Right ventricle myocardium superior (tissue), 1 donor: ENCODE measurements at regions not wholly inside any gene's neighbourhood (a gene's known extent, or its start where the extent isn't known, plus 50 kb on each side); places are given as distances from the start of the nearest gene placed in this dataset.

Experiments used
- ATAC-seq: fragments of 200-7000 bp; cut with Tn5 transposase; one replicate; pipeline ENCODE4 v1.9.1; 2020; ENCODE audit warnings: mild to moderate bottlenecking; ENCODE audit not compliant: poor library complexity
- DNase-seq: peaks from one replicate; pipeline ENCODE4 v3.0.0-alpha.2; 2020
- intact Hi-C: fragments of 100-400 bp; cut with DNase I; formaldehyde crosslinking; loops from one replicate; pipeline ENCODE4 v1.11.2; 2022
- donor health status: DM: no; HTN: yes; CAD: no; lungs with severe emphysema.

DNA sequence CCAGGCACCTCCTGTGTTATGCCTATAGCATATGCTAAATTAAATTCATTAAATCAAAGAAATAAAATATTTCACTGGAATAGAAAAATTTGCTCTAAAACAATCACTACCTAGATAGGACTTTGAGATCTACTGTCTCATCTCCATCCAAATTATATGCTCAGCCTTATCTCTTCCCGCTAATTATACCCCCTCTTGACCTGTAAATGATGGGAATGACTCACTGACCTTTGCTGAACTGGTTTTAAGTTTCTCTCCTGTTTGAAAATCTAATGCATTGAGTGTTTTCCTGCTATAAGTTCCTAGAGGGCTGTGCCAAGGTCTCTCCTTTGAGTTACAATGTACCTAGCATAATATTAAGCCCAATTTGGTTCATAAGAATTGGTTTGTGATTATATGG lies 110.1 kb downstream of the BMP2 start:
- intact Hi-C loops = no loop called here

DNA sequence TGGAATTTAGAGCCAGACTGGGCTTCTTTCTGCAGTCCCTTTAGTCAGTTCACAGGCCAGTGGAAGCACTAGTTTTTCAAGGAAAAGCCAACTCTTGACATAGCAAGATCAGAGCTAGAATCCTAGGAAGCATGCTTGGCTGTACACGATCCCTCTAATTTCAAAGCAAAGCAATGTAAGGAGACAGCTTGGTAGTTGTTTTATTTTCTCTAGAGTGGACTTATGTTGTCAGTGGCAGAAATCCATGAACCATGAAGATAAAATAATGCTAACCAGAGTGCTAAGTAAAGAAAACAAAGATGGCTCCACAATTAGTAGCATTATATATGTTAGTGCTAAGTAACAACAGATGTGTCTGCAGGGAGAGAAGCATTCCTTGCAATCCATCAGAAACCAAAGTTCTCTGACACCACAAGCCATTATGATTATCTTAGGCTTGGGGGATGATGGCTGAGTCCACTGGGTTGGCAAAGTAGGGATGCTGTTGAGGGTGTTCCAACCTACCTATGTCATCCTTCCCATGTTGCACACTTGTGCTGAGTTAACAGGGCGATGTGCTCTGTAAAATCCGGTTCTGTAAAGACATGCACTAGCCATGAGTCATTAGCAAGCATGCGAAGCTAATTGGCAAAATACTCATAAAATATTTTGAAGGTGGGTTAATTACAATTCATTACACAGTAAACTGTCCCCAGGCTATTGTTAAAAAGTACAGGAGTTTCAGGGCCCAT lies 115.2 kb downstream of the BMP2 start:
- no peak for ATAC-seq
- DNase-seq = no peak
- intact Hi-C loops = no loop called here

More for the DNA sequence above, 110.1 kb downstream of the BMP2 start:
- ATAC-seq (no peak), DNase-seq (no peak)

DNA sequence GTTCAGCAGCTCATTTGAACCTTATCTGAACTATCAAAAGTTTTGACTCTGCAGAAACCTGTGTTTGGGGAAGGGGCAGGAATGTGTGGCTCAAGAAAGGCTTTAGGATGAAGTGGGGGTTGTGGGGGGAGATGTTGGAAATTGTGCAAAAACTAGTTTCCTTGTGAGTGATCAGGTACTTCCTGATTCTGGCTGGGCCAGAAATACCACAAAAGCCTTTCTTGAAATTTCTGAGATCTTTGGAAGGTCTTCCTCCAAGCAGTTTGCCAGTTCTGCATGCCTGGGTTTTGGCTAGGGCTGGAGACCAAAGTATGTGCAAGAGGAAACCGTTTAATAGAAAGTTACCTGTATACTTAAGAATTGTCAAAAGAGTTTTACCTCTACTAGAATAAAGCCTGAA lies 116.6 kb downstream of the BMP2 start:
- no peak for DNase-seq
- ATAC-seq = no peak
- intact Hi-C loops = no loop called here

DNA sequence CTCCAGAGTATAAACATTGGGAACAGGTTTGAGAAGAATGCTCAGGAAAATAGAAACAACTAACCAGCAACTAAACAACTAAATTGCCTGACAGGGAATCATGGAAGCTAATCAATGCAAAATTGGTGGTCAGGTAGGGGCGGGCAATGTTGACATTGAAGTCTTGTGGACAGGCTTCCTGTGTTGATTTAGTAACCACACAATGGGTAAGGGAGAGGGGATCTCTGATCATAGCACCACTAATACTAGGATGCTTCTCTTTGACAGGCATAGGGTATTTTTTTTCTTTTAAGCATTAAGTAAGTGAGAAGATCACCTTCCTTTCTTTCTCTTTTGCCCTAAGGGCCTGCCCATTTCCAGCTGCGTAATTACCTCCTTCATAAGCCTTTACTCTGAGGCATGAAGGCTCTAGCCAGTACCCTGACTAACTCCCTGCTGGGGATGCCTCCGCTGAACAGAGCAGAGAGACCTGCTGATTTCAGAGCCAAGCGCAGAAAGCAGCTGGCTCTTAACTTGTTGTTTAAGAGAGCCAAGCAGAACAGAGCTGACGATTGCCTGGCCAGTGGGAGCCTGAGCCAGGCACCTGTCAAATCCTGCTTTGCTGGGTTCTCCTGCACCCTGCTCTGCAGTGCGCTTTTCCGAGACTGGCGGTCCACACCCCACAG lies 118.7 kb downstream of the BMP2 start:
- DNase-seq (no peak), ATAC-seq (no peak)
- intact Hi-C loops = no loop called here

DNA sequence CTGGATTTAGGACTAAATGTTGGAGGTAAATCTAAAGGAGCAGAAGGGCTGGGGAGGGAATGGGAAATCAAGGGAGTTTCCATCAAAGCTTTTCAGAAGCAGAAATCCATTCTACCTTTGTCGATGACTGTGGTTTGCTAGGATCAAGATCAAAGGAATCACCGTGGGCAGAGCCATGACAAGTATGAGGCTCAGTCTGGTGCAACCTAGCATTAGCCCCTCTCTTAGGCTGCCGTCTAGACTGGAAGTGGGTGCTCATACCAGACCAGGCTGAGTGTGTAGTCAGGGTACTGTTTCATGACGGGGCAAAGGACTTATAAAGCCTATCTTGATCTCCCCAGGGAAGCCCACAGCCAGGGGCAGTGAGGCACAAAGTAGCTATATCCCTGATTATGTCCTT lies 120.5 kb downstream of the BMP2 start:
- no peak for ATAC-seq
- intact Hi-C loops = no loop called here

DNA sequence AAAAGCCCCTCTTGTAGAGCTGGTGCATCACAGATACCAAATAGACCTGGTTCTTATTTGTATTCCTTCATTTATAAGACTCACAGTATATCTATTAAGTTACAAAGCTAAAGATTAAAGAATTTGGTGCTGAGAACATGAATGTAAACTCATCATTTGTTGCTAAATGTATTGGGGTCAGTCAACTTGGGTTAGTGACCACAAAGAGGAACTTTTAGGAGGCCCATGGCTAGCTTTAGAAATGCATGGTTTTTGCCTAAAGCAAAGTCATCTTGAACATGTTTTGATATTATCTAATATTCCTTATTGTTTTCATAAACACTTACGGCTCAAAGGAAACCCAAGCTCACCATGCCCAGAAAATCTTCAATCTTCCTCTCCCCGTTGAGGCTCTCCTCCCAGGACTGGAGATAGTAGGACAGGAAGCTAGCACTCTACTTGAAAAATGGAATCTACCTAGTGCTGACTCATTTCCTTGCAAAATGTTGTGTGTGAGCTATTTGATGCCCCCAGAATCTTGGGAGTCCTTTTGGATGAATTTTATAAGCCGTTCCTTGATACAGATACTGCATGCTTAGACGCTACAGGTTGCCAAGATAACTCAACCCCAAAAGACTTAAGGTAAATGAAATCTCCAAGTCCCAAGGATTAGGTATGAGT lies 121.4 kb downstream of the BMP2 start:
- ATAC-seq (no peak), DNase-seq (no peak)
- intact Hi-C loops = no loop called here

More for the DNA sequence above, 120.5 kb downstream of the BMP2 start:
- no peak for DNase-seq

DNA sequence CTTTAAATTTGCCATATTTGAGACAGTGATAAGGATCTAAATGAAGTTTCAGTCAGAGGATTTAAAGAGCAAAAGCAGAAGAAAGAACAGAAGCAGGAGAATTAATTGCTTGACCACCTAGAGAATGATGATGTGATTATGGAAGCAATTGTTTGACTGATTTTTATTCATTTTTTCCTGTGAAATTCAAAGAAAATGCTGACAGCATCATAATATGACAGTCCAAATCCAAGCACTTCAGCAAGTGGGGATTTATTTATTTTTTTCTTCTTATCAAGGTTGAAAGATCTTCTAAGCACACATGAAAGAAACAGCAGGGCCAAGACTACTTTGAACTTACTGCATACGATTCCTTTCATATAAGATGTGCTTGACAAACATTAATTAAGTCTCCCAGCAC lies 125.2 kb downstream of the BMP2 start:
- intact Hi-C loops = no loop called here
- ATAC-seq (no peak), DNase-seq (no peak)

DNA sequence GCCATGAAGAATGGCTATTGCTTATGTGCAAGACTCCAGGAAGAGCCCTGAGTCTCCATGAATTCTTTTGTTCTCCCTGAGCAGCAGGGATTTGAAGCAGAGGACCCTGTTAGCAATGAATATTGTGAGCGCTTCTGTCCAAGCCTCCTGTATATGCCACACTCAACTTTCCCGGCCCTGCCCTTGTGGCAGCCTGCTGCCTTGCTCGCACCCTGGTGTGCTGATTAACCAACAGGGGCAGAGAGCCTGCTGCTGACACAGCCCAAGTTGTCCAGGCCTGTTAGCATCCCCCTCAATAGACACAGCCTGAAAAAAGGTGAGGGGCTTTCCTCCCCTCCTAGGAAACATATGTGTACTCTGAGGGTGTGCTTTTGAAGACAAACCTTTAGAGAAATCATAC lies 131.4 kb downstream of the BMP2 start:
- DNase-seq (no peak), ATAC-seq (no peak)
- intact Hi-C loops = no loop called here

DNA sequence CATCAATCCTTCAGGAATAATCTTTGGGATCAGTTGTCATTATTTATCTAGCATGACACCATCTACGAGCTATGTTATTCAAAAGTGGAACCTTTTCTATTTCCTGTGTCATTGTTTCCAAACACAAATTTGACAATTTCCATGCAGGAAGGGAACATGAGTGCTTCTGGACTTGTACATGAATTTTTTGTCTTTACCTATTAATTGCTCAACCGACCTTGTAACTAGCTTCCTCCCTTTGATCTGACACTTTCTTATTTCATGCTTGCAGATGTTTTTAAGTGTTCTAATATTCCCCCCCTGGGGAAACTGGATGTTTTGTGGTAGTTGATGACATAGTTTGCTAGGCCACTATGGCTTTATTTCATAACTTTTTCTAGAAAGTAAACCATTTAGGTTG lies 139.4 kb downstream of the BMP2 start:
- DNase-seq (no peak), ATAC-seq (no peak)
- intact Hi-C loops = no loop called here

DNA sequence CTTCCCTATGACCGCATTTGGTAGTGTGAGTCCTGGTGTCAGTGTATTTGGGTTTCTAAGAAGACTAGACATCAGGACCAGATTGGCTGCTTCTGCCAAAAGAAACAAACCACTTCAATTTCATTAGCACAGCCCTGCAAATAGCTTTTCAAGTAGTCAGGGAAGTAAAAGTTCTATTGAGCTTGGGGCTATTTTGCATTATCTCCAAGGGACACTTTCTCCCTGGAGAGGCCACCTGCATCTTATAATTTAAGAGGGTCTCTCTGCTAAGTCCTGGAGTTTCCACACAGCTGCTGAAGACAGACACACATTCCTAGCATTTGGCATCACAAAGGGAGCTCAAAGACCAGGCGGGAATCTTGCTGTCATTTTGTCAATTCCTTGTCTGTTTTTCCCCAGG lies 141.2 kb downstream of the BMP2 start:
- ATAC-seq (no peak), DNase-seq (no peak)
- intact Hi-C loops = no loop called here

DNA sequence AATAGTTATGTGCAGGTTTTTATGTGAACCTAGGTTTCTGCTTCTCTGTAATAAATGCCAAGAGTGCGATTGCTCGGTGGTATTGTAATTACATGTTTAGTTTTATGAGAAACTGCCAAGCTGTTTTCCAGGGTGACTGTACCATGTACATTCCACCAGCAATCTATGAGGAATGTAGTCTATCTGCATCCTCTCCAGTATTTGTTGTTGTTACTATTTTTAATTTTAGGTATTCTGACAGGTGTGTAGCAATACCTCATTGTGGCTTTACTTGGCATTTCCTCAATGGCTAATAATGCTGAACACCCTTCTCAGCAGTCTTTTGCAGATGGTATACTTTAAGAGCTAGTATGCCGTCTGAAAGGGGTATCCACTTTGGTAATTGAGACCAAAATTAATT lies 142.1 kb downstream of the BMP2 start:
- ATAC-seq = no peak
- no peak for DNase-seq
- intact Hi-C loops = no loop called here

DNA sequence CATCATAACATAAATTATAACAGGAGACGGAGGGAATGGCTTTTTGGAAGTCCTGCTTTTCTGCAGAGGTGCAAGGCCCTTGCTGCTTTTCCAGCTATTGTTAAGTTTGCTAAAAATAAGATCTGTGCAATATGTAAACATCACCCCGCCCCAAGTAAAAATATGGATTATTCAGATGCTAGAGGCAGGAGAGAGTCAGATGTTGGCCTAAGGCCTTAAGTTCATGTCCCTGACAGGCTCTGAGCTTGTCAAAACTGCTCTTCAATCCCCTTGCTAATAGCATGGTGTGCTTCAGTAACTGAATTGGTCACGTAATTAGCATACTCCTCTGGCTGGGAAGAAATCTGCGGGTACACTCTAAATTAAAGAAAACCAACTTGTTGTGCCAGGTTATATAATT lies 147.5 kb downstream of the BMP2 start:
- ATAC-seq (no peak), DNase-seq (no peak)
- intact Hi-C loops = no loop called here

DNA sequence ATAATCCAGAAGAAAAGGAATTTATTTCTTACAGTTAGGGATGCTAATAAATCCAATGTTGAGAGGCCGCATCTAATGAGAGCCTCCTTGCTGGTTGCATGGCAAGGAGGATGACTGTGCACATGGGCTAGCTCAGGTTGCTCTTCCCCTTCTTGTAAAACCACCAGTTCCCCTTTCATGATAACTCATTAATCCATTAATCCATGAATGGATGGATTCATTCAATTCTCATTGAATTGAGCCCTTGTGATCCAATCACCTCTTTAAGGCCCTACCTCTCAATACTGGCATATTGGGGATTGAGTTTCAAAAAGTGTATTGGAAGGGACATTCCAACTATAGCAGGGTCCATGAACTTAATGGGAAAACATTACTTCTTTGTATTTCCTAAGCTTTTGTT lies 149.5 kb downstream of the BMP2 start:
- ATAC-seq (no peak), DNase-seq (no peak)
- intact Hi-C loops = no loop called here

DNA sequence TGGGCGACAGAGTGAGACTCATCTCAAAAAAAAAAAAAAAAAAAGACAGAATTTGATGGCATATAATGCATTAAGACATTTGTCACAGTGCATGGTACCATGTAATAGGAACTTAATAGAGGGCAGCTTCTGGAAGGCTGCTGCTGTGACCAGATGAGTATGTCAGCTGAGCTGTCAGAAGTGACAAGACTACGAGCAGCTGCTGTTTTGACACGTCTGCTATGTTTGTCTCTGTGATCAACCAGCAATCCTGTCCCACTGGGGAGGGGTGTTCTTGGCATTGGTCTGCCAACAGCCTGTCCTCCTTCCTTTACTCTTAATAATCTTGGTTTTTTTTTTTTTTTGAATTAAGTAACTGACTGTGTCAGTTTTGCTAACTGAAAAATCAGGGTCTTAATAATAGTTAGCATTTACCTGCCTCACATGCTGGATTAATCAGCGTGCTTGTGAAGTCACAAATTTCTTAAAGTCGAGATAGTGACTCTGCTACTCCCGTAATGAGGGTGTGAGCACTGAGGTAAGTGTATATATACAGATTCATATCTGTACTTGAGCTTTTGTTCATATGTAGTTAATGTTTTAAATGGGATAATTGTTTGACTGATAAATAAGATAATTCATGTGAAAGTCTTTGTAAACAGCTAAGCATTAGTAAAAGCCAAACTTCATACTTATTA lies 152.4 kb downstream of the BMP2 start:
- DNase-seq = no peak
- intact Hi-C loops = no loop called here
- no peak for ATAC-seq

DNA sequence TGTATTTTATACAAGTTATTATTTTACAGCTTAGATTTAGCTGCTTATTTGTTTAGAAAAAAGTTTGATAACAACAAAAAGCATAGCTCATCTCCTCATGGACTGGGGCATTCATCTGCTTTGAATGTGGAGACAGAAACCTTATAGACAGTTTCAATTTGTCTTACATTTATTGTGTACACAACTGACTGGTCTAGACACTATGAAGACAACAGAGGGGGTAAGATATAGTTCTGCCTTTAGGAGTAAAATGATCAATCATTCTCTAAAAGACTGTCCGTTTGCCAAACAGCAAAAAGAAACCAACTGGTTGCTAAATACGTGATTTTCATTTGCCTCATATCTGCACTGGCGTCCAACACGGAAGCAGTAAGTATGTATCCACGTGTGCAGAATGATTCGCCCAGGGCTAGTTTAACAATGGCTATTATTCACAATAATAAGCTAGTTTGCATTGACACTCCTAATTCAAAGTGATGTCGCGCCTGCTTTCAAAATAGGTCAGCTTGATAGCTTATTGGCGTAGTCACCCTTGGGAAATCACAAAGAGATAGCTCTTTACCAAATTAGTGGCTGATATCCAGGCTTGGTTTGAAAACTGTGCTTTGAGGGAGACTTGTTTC lies 153.6 kb downstream of the BMP2 start:
- no peak for ATAC-seq
- intact Hi-C loops = no loop called here
- no peak for DNase-seq

DNA sequence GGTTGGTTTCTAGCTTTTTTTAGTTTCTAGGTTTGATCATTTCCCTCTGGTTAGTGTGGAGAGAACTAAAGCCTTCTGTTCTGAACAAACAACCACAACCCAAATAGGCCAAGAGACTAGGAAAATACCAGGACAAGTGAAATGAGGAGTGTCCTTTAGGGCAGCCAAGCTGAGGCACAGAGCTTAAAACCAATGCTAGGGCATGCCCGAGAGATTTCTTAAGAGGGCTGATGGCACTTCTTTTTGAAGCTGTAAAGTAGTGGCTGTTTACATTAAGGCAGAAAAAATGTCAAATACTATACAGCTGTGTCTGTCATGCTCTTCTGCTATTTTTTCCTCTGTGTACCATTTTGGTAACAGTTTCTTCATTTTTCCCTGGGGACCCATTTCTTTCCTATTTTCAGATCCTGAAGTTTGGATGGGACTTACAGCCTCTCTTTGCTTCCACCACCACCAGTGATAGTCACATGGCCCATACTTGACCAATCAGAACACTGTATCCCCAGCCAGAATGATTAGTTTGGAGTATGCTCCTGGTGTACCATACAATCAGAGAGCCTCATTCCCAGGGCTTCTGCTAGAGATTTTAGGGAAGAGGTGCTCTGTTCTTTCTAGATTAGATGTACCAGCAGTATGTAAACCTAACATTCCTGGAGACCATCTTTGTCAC lies 154.4 kb downstream of the BMP2 start:
- ATAC-seq = no peak
- intact Hi-C loops = no loop called here
- no peak for DNase-seq

DNA sequence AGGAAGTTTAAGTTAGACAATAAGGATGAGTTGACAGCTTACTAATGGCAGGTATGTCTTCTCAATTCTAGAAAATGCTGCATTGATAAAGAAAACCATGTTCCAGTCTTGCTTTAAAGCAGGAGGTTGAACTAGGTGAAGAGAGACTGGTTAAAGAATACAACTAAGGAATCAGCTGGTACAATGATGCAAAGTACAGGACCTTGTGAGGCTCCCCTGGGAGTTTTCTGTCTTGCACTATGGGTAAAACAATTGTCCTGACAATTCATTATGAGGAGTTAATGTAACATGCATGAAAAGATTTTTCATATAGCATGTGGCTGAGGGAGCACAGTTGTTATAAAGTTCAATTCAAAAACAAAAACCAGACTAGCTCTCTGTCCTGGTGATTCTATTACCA lies 157.2 kb downstream of the BMP2 start:
- intact Hi-C loops = no loop called here
- no peak for ATAC-seq
- no peak for DNase-seq

DNA sequence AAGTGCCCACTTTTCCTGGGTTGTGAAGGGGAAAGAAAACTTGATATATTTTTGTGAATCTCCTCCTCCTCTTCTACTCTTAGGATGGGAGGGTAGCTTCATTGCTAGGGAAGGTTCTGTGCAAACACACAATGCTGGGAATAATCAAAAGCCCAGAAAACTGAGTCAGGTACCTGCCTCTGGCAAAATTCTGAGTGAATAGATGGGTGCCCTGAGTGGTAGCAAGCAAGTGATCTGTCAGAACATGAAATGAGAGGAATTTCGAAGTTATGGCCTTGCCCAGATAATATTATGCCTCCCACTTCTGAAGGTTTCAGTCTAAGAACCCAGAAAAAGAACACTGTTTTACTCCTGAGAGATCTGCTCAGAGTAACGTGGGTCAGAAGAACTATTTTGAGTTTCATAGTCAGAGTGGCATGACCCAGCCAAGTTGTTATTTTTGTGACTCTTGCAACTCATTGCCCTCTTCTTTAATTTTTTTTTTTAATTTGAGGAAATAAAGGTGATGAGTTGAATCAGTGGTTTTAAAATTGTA lies 158.3 kb downstream of the BMP2 start:
- DNase-seq (no peak), ATAC-seq (no peak)
- intact Hi-C loops = no loop called here

DNA sequence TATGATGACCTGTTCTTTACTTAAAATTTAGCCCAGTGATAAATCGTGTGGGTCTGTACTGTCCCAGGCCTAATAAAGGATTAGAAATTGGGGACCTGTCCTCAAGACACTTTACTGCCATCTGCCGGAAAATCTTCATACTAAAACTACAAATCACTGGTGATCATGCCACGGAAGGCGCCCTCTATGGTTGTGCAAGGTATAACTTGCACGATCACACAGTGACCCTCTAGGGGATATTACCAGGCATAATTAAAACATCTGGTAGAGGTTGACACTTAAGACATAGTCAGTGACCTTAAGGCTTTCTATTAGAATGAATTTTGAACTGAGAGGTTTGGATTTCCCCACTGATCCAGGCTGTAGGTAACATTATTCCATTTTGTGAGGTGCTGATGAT lies 172.6 kb downstream of the BMP2 start:
- no peak for ATAC-seq
- intact Hi-C loops = no loop called here
- no peak for DNase-seq
